ENCODE measurements at regions not wholly inside any gene's neighbourhood (a gene's known extent, or its start where the extent isn't known, plus 50 kb on each side); places are given as distances from the start of the nearest gene placed in this dataset.

DNA sequence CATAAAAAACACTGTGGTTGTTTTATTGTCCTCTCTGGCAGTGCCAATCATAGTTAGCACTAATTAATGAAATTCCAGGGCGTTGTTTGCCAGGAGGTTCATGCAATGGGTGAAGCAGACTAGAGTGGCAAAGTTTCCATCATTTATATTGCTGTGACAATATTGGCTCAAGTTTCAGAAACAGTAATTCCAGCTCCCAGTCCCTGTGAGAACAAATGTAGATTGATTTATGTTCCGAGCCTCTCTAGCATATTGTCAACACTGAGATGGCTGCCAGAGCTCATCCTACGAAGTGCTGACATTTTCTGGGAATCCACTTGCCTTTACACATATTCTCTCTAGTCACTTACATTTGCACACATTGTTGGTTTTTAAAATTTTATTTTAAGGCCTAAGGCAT, 440.0 kb upstream of the IGFBP7 start:
- no peaks in the 10 kb centered on the region for H3K27me3 ChIP-seq (ENCODE audit: control insufficient read depth, low read length)
- no peaks in the 10 kb centered on the region for H4K20me1 ChIP-seq (ENCODE audit: control insufficient read depth, insufficient read depth, low read depth, low read length)
- no peaks in the 10 kb centered on the region for H3K79me2 ChIP-seq (ENCODE audit: control insufficient read depth, low read length)
- no peak overlapping the region for H3K4me2 ChIP-seq (ENCODE audit: low read length)
- no peaks in the 10 kb centered on the region for H3F3A ChIP-seq (ENCODE audit: control insufficient read depth, insufficient read depth)
- no peak overlapping the region for H3K4me3 ChIP-seq (ENCODE audit: low read length)
- TF ChIP-seq EZH2phosphoT487 (IDR thresholded peaks at IDR 0.05; ENCODE audit: borderline replicate concordance, low read length): no peak
- TF ChIP-seq, protein P1, sequence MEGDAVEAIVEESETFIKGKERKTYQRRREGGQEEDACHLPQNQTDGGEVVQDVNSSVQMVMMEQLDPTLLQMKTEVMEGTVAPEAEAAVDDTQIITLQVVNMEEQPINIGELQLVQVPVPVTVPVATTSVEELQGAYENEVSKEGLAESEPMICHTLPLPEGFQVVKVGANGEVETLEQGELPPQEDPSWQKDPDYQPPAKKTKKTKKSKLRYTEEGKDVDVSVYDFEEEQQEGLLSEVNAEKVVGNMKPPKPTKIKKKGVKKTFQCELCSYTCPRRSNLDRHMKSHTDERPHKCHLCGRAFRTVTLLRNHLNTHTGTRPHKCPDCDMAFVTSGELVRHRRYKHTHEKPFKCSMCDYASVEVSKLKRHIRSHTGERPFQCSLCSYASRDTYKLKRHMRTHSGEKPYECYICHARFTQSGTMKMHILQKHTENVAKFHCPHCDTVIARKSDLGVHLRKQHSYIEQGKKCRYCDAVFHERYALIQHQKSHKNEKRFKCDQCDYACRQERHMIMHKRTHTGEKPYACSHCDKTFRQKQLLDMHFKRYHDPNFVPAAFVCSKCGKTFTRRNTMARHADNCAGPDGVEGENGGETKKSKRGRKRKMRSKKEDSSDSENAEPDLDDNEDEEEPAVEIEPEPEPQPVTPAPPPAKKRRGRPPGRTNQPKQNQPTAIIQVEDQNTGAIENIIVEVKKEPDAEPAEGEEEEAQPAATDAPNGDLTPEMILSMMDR (IDR thresholded peaks at IDR 0.05; ENCODE audit: low read depth, low read length, poor library complexity, severe bottlenecking): no peak
- no peak overlapping the region for H3K27ac ChIP-seq (ENCODE audit: low read depth, low read length)
- H3K4me1 ChIP-seq (ENCODE audit: control insufficient read depth, low read length): no peaks in the 10 kb centered on the region
- H3K9me3 ChIP-seq (ENCODE audit: control insufficient read depth, insufficient read depth, low read length): no peaks in the 10 kb centered on the region
- no peaks in the 10 kb centered on the region for H3K36me3 ChIP-seq (ENCODE audit: control insufficient read depth, low read length)
- no peaks in the 10 kb centered on the region for H3K9me2 ChIP-seq (replicated peaks; ENCODE audit: control insufficient read depth, low read length)

DNA sequence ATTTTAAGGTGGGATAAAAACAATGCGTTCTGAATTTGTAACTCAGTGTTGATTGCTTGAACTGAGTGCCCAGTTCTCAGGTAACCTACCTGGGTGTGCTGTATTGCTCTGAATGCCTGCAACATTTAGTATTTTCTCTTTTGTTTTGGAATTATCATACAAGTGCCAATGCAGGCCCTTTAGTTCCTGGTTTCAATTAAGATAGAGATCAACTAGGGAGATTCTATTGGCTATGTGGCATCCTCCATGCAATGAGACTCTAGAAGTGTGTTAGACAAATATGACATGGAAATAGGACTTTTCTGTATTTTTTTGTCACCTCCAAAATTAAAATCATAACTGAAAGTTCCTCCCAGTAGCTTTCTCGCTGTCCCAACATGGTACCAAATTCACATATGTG, 438.7 kb upstream of the IGFBP7 start:
- Histone ChIP-seq H3K9me2 (replicated peaks; ENCODE audit: control insufficient read depth, low read length) (no peaks in the 10 kb centered on the region), H3K36me3 (ENCODE audit: control insufficient read depth, low read length) (no peaks in the 10 kb centered on the region), H4K20me1 (ENCODE audit: control insufficient read depth, insufficient read depth, low read depth, low read length) (no peaks in the 10 kb centered on the region), H3K27me3 (ENCODE audit: control insufficient read depth, low read length) (no peaks in the 10 kb centered on the region), H3K4me2 (ENCODE audit: low read length) (no peak overlapping the region), H3K79me2 (ENCODE audit: control insufficient read depth, low read length) (no peaks in the 10 kb centered on the region), H3K4me1 (ENCODE audit: control insufficient read depth, low read length) (no peaks in the 10 kb centered on the region), H3K27ac (ENCODE audit: low read depth, low read length) (no peak overlapping the region), H3F3A (ENCODE audit: control insufficient read depth, insufficient read depth) (no peaks in the 10 kb centered on the region), H3K9me3 (ENCODE audit: control insufficient read depth, insufficient read depth, low read length) (no peaks in the 10 kb centered on the region), H3K4me3 (ENCODE audit: low read length) (no peak overlapping the region)
- no peak for TF ChIP-seq EZH2phosphoT487 (IDR thresholded peaks at IDR 0.05; ENCODE audit: borderline replicate concordance, low read length)
- TF ChIP-seq, protein P1 (IDR thresholded peaks at IDR 0.05; ENCODE audit: low read depth, low read length, poor library complexity, severe bottlenecking): no peak

DNA sequence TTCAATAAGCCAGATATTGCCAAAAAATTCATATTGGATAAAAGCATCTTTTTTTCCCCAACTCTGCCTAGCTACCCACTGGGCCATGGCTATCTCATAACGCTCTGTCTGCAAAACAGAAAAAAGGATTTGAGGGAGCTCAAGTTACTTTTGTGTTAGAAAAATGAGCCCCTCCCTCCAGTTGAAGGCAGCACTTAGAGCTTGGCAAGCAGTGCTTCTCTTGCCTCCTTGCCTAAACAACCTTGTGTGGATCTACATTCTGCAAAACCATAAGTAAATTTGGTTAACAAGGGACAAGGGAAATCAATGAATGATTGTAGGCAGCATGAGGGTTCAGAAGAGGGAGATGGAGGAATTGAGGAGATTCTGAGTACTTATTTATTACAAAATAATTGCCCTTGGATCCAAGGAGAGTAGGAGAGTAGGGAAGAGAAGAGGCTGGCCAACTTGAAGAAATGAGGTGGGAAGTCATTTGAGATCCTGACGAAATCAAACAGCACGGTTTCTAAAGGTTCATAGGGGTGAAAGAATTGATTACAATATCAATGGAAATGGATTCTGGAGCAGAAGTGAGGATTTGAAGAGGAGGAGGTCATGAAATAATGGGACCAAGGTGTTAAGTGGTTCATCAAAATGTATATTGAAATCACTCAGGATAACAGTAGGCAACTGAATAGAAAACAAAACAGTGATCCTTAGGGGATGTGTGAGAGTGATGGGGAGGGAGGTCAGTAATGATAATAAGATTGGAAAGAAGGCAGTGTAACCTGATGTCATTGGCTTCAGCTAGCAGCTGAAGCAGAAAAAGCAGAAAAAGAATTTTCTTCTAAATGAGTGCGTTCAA, 434.8 kb upstream of the IGFBP7 start:
- Histone ChIP-seq H3F3A (ENCODE audit: control insufficient read depth, insufficient read depth) (no peaks in the 10 kb centered on the region), H3K79me2 (ENCODE audit: control insufficient read depth, low read length) (no peaks in the 10 kb centered on the region), H3K4me1 (ENCODE audit: control insufficient read depth, low read length) (no peaks in the 10 kb centered on the region), H4K20me1 (ENCODE audit: control insufficient read depth, insufficient read depth, low read depth, low read length) (no peaks in the 10 kb centered on the region), H3K9me3 (ENCODE audit: control insufficient read depth, insufficient read depth, low read length) (no peaks in the 10 kb centered on the region), H3K27me3 (ENCODE audit: control insufficient read depth, low read length) (no peaks in the 10 kb centered on the region), H3K36me3 (ENCODE audit: control insufficient read depth, low read length) (no peaks in the 10 kb centered on the region), H3K4me3 (ENCODE audit: low read length) (no peak overlapping the region), H3K9me2 (replicated peaks; ENCODE audit: control insufficient read depth, low read length) (no peaks in the 10 kb centered on the region), H3K27ac (ENCODE audit: low read depth, low read length) (no peak overlapping the region), H3K4me2 (ENCODE audit: low read length) (no peak overlapping the region)
- TF ChIP-seq, protein P1 (IDR thresholded peaks at IDR 0.05; ENCODE audit: low read depth, low read length, poor library complexity, severe bottlenecking): no peak
- no peak for TF ChIP-seq EZH2phosphoT487 (IDR thresholded peaks at IDR 0.05; ENCODE audit: borderline replicate concordance, low read length)

Data from DOHH2 (cell line).